ENCODE measurements at regions not wholly inside any gene's neighbourhood (a gene's known extent, or its start where the extent isn't known, plus 50 kb on each side); places are given as distances from the start of the nearest gene placed in this dataset.

DNA sequence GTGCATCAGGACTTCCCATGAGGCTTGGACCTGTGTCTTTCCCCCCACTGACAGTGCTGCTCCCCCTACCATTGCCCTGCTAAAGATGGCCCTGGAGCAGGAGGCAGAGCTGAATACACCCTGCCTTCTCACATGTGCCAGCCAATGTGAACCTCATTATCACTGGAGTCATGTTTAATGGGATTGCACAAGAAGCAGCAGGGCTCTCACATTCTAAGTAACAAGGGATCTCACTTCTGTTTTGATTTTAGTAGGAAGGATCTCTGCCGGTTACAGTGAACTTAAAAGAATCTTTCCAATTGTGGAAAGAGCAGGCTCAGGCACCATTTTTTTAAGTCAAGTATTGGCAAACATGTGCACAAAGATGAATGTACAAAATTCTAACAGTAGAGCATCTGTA lies 322.1 kb upstream of the MEX3C start:
- no peak for TF ChIP-seq ZFX (CRISPR knock-in tag; IDR thresholded peaks at IDR 0.05; ENCODE audit: low read depth)
- no peak for TF ChIP-seq CHD2 (IDR thresholded peaks at IDR 0.05; ENCODE audit: low read depth, low read length)
- TF ChIP-seq RELA (CRISPR knock-in tag; IDR thresholded peaks at IDR 0.05) = no peak
- no peak for TF ChIP-seq ZBTB7B (CRISPR knock-in tag; IDR thresholded peaks at IDR 0.05)
- TF ChIP-seq SP4 (CRISPR knock-in tag; IDR thresholded peaks at IDR 0.05) = no peak
- TF ChIP-seq ZZZ3 (CRISPR knock-in tag; IDR thresholded peaks at IDR 0.05; ENCODE audit: borderline replicate concordance) = no peak
- no peak for TF ChIP-seq CENPX (CRISPR knock-in tag; IDR thresholded peaks at IDR 0.05)
- TF ChIP-seq NFIC (IDR thresholded peaks at IDR 0.05; ENCODE audit: low read length) = no peak
- TF ChIP-seq, protein P1, sequence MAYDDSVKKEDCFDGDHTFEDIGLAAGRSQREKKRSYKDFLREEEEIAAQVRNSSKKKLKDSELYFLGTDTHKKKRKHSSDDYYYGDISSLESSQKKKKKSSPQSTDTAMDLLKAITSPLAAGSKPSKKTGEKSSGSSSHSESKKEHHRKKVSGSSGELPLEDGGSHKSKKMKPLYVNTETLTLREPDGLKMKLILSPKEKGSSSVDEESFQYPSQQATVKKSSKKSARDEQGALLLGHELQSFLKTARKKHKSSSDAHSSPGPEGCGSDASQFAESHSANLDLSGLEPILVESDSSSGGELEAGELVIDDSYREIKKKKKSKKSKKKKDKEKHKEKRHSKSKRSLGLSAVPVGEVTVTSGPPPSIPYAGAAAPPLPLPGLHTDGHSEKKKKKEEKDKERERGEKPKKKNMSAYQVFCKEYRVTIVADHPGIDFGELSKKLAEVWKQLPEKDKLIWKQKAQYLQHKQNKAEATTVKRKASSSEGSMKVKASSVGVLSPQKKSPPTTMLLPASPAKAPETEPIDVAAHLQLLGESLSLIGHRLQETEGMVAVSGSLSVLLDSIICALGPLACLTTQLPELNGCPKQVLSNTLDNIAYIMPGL (CRISPR knock-in tag; IDR thresholded peaks at IDR 0.05; ENCODE audit: borderline replicate concordance in 1 of 2, low read depth in 1 of 2) = no peak
- TF ChIP-seq ZNF333 (CRISPR knock-in tag; IDR thresholded peaks at IDR 0.05; ENCODE audit: borderline replicate concordance) = no peak
- TF ChIP-seq SP5 (CRISPR knock-in tag; IDR thresholded peaks at IDR 0.05; ENCODE audit: borderline replicate concordance, low read depth) = no peak
- no peak for TF ChIP-seq EZH2 (conservative IDR thresholded peaks at IDR 0.05; ENCODE audit: low read depth, low read length)
- TF ChIP-seq, protein P2, sequence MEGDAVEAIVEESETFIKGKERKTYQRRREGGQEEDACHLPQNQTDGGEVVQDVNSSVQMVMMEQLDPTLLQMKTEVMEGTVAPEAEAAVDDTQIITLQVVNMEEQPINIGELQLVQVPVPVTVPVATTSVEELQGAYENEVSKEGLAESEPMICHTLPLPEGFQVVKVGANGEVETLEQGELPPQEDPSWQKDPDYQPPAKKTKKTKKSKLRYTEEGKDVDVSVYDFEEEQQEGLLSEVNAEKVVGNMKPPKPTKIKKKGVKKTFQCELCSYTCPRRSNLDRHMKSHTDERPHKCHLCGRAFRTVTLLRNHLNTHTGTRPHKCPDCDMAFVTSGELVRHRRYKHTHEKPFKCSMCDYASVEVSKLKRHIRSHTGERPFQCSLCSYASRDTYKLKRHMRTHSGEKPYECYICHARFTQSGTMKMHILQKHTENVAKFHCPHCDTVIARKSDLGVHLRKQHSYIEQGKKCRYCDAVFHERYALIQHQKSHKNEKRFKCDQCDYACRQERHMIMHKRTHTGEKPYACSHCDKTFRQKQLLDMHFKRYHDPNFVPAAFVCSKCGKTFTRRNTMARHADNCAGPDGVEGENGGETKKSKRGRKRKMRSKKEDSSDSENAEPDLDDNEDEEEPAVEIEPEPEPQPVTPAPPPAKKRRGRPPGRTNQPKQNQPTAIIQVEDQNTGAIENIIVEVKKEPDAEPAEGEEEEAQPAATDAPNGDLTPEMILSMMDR (CRISPR knock-in tag; IDR thresholded peaks at IDR 0.05) = no peak

Measured in HepG2 (cell line).